ENCODE measurements at regions not wholly inside any gene's neighbourhood (a gene's known extent, or its start where the extent isn't known, plus 50 kb on each side); places are given as distances from the start of the nearest gene placed in this dataset.
"Not testable (repeated sequence)": the region's sequence is repeated elsewhere in the genome, so short reads cannot be mapped to it uniquely, and the experiment has no call there.

- Histone ChIP-seq H3K27ac (no peak overlapping the region), H3K4me3 (no peak overlapping the region), H3K27me3 (no peaks in the 10 kb centered on the region), H3K9me3 (no peaks in the 10 kb centered on the region), H3K36me3 (no peaks in the 10 kb centered on the region), H3K4me1 (no peaks in the 10 kb centered on the region)
- no peak for TF ChIP-seq CTCF (IDR thresholded peaks at IDR 0.05)
- DNase-seq (ENCODE audit: low spot score): no peak
These were observed 220.2 kb upstream of the TOM1L1 start for GRCh38 chr17:54680410-54680809.

GRCh38 chr17:54694287-54694887 is 206.3 kb upstream of the TOM1L1 start:
- TF ChIP-seq CTCF (IDR thresholded peaks at IDR 0.05): no peak
- Histone ChIP-seq H3K27me3 (no peaks in the 10 kb centered on the region), H3K36me3 (no peaks in the 10 kb centered on the region), H3K9me3 (no peaks in the 10 kb centered on the region), H3K4me1 (no peaks in the 10 kb centered on the region), H3K4me3 (no peak overlapping the region), H3K27ac (no peak overlapping the region)
- no peak for DNase-seq (ENCODE audit: low spot score)

GRCh38 chr17:54712798-54713197 is 187.9 kb upstream of the TOM1L1 start:
- not testable (repeated sequence) for H3K27me3 ChIP-seq; H3K27ac ChIP-seq; H3K4me1 ChIP-seq; H3K4me3 ChIP-seq; H3K36me3 ChIP-seq; H3K9me3 ChIP-seq; DNase-seq (ENCODE audit: low spot score)

GRCh38 chr17:54718286-54718685 is 182.4 kb upstream of the TOM1L1 start:
- H3K27ac ChIP-seq: no peak overlapping the region
- H3K4me3 ChIP-seq: no peak overlapping the region
- H3K36me3 ChIP-seq: no peaks in the 10 kb centered on the region
- no peaks in the 10 kb centered on the region for H3K4me1 ChIP-seq
- no peaks in the 10 kb centered on the region for H3K27me3 ChIP-seq
- no peak for DNase-seq (ENCODE audit: low spot score)
- H3K9me3 ChIP-seq: no peaks in the 10 kb centered on the region
- no peak for TF ChIP-seq CTCF (IDR thresholded peaks at IDR 0.05)

GRCh38 chr17:54727624-54728023 is 173.0 kb upstream of the TOM1L1 start:
- H3K9me3 ChIP-seq: peaks cover 0 to 46% of the 10 kb centered on the region in 2 donors
- no peaks in the 10 kb centered on the region for H3K27me3 ChIP-seq
- DNase-seq (ENCODE audit: low spot score): no peak
- no peaks in the 10 kb centered on the region for H3K36me3 ChIP-seq
- H3K4me1 ChIP-seq: no peaks in the 10 kb centered on the region
- no peak overlapping the region for H3K27ac ChIP-seq
- TF ChIP-seq CTCF (IDR thresholded peaks at IDR 0.05): no peak
- H3K4me3 ChIP-seq: no peak overlapping the region

GRCh38 chr17:54736573-54736972 is 164.1 kb upstream of the TOM1L1 start:
- no peaks in the 10 kb centered on the region for H3K36me3 ChIP-seq
- H3K9me3 ChIP-seq: peaks cover 0 to 17% of the 10 kb centered on the region in 2 donors
- no peaks in the 10 kb centered on the region for H3K27me3 ChIP-seq
- no peak for DNase-seq (ENCODE audit: low spot score)
- H3K27ac ChIP-seq: no peak overlapping the region
- H3K4me3 ChIP-seq: no peak overlapping the region
- H3K4me1 ChIP-seq: no peaks in the 10 kb centered on the region
- TF ChIP-seq CTCF (IDR thresholded peaks at IDR 0.05): no peak
